Sigmoid colon (tissue), 6 donors: ENCODE measurements at regions not wholly inside any gene's neighbourhood (a gene's known extent, or its start where the extent isn't known, plus 50 kb on each side); places are given as distances from the start of the nearest gene placed in this dataset.

Experiments
- DNase-seq: peaks from one replicate; pipeline ENCODE4 v3.0.0-alpha.2; 2019
- H3K27ac ChIP-seq, 4 donors: fragments of 200-600 bp; sonication (generic); one replicate each; pipeline ENCODE4 v1.5.1; 2016 to 2019; ENCODE audit warnings: mild to moderate bottlenecking in 1 of 4
- H3K27me3 ChIP-seq, 3 donors: fragments of 200-600 bp; sonication (generic); one replicate each; pipeline ENCODE4 v1.5.1; 2019; ENCODE audit warnings: mild to moderate bottlenecking in 1 of 3
- H3K36me3 ChIP-seq, 4 donors: fragments of 200-600 bp; sonication (generic); one replicate each; pipeline ENCODE4 v1.5.1; 2016 to 2019
- H3K4me1 ChIP-seq, 4 donors: fragments of 200-600 bp; sonication (generic); one replicate each; pipeline ENCODE4 v1.5.1; 2017 to 2019
- H3K4me3 ChIP-seq, 4 donors: fragments of 200-600 bp; sonication (generic); one replicate each; pipeline ENCODE4 v1.5.1; 2017 to 2019; ENCODE audit warnings: mild to moderate bottlenecking in 2 of 4, moderate library complexity in 1 of 4
- H3K9me3 ChIP-seq, 4 donors: fragments of 200-600 bp in 3 of 4; sonication (generic) in 3 of 4; one replicate each; pipeline versions ENCODE4 v1.5.1 to v1.6.1; 2013 to 2019
- EP300 ChIP-seq, 4 donors: sonication (generic); formaldehyde crosslinking; IDR thresholded peaks; one replicate each; pipeline ENCODE4 v1.6.1; 2017; ENCODE audit warnings: antibody characterized with exemption in 4 of 4
- POLR2A ChIP-seq, 2 donors: fragments of 450-650 bp; IDR thresholded peaks; one replicate each; pipeline ENCODE4 v1.6.1; 2016; ENCODE audit warnings: antibody characterized with exemption in 2 of 2, mild to moderate bottlenecking in 2 of 2, moderate library complexity in 2 of 2
- POLR2AphosphoS5 ChIP-seq, 4 donors: sonication (generic); formaldehyde crosslinking; IDR thresholded peaks; one replicate each; pipeline ENCODE4 v1.6.1; 2017; ENCODE audit warnings: antibody characterized with exemption in 4 of 4
- WGBS, 2 donors: extraction: QIAGEN DNeasy Blood & Tissue Kit; methylation state at CpG; one replicate each; pipeline ENCODE4 v1.1.7; 2013; 5-methylcytosine and 5-hydroxymethylcytosine counted together
- intact Hi-C: fragments of 100-400 bp; cut with DNase I; formaldehyde crosslinking; loops from one replicate; pipeline ENCODE4 v1.15.1; 2023
- TF ChIP-seq, protein P1 (sequence below), 4 experiments: fragments of 450-650 bp in 3 of 4; fragments of 200-600 bp in 1 of 4; IDR thresholded peaks; one replicate each; pipeline ENCODE4 v1.5.1; 2016 to 2019; ENCODE audit warnings: antibody characterized with exemption in 4 of 4, mild to moderate bottlenecking in 3 of 4, moderate library complexity in 2 of 4
- donor health status: healthy with polysubstance abuse.
- donor health status: healthy.

DNA sequence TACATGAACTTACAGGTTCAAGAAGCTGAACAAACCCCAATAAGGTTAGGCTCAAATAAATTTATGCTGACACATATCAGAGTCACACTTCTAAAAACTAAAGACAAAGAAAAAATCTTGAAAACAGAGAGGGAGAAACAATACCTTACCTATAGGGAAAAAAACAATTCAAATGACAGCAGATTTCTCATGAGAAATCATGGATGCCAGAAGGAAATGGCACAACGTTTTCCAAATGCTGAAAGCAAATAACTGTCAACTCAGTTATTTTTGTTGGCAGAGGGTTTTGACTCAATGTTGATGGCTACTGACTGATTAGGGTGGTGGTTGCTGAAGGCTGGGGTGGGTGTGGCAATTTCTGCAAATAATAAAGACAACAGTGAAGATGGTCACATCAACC, 239.4 kb downstream of the ARHGAP12 start:
- intact Hi-C loops = loop anchor here (5.0 kb wide), 1 partner anchor 118 kb away; no protein-coding TSS in a partner anchor
- no peaks in the 10 kb centered on the region for H3K27me3 ChIP-seq
- WGBS, 2 donors = 42 to 74% methylated on average over 1 of the region's 1 CpG
- H3K9me3 ChIP-seq = peaks cover 0 to 10% (median 3%) of the 10 kb centered on the region in 4 donors
- no peaks in the 10 kb centered on the region for H3K36me3 ChIP-seq
- peaks cover 0 to 7% (median 6%) of the 10 kb centered on the region in 4 donors for H3K4me1 ChIP-seq
- H3K4me3 ChIP-seq = no peak overlapping the region
- H3K27ac ChIP-seq = no peak overlapping the region
- DNase-seq = no peak
- no peak for TF ChIP-seq POLR2AphosphoS5 (IDR thresholded peaks at IDR 0.05)
- TF ChIP-seq EP300 (IDR thresholded peaks at IDR 0.05) = no peak
- TF ChIP-seq POLR2A (IDR thresholded peaks at IDR 0.05) = no peak
- TF ChIP-seq, protein P1, sequence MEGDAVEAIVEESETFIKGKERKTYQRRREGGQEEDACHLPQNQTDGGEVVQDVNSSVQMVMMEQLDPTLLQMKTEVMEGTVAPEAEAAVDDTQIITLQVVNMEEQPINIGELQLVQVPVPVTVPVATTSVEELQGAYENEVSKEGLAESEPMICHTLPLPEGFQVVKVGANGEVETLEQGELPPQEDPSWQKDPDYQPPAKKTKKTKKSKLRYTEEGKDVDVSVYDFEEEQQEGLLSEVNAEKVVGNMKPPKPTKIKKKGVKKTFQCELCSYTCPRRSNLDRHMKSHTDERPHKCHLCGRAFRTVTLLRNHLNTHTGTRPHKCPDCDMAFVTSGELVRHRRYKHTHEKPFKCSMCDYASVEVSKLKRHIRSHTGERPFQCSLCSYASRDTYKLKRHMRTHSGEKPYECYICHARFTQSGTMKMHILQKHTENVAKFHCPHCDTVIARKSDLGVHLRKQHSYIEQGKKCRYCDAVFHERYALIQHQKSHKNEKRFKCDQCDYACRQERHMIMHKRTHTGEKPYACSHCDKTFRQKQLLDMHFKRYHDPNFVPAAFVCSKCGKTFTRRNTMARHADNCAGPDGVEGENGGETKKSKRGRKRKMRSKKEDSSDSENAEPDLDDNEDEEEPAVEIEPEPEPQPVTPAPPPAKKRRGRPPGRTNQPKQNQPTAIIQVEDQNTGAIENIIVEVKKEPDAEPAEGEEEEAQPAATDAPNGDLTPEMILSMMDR (IDR thresholded peaks at IDR 0.05) = no peak

- no peak for DNase-seq
- TF ChIP-seq, protein P1 (IDR thresholded peaks at IDR 0.05) = no peak
- TF ChIP-seq POLR2A (IDR thresholded peaks at IDR 0.05) = no peak
- TF ChIP-seq POLR2AphosphoS5 (IDR thresholded peaks at IDR 0.05) = no peak
- TF ChIP-seq EP300 (IDR thresholded peaks at IDR 0.05) = no peak
- H3K9me3 ChIP-seq = peaks cover 0 to 20% (median 4%) of the 10 kb centered on the region in 4 donors
- WGBS, 2 donors = 75 to 86% methylated on average over 3 of the region's 3 CpGs
- H3K4me3 ChIP-seq = no peak overlapping the region
- no peak overlapping the region for H3K27ac ChIP-seq
- no peaks in the 10 kb centered on the region for H3K27me3 ChIP-seq
- no peaks in the 10 kb centered on the region for H3K4me1 ChIP-seq
- intact Hi-C loops = loop anchor here (5.0 kb wide), 1 partner anchor 119 kb away; no protein-coding TSS in a partner anchor
- H3K36me3 ChIP-seq = no peaks in the 10 kb centered on the region
These were observed 240.8 kb downstream of the ARHGAP12 start for GRCh38 chr10:31687663-31688482.

GRCh38 chr10:31686599-31686998, 242.0 kb downstream of the ARHGAP12 start:
- DNase-seq = no peak
- H3K36me3 ChIP-seq = no peaks in the 10 kb centered on the region
- peaks cover 0 to 23% (median 10%) of the 10 kb centered on the region in 4 donors for H3K9me3 ChIP-seq
- no peaks in the 10 kb centered on the region for H3K27me3 ChIP-seq
- TF ChIP-seq POLR2AphosphoS5 (IDR thresholded peaks at IDR 0.05) = no peak
- no peak for TF ChIP-seq EP300 (IDR thresholded peaks at IDR 0.05)
- H3K4me3 ChIP-seq = no peak overlapping the region
- intact Hi-C loops = loop anchor here (5.0 kb wide), 1 partner anchor 121 kb away; no protein-coding TSS in a partner anchor
- H3K4me1 ChIP-seq = no peaks in the 10 kb centered on the region
- no peak overlapping the region for H3K27ac ChIP-seq

DNA sequence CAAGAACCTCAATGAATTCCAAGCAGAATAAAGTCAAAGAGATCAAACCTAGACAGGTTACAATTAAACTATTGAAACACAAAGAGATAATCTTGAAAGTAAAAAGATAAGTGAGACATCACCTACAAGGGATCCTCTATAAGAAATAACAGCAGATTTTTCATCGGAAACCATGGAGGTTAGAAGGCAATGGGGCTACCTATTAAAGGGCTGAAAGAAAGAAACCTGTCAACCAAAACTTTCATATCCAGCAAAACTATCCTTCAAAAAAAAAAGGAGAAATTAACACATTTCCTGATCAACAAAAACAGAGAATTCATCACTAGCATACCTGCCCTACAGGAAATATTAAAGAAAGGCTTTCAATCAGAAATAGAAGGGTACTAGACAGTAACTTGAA, 244.9 kb downstream of the ARHGAP12 start:
- Histone ChIP-seq H3K27me3 (no peaks in the 10 kb centered on the region), H3K4me1 (peaks cover 0 to 3% (median 2%) of the 10 kb centered on the region in 4 donors), H3K36me3 (no peaks in the 10 kb centered on the region), H3K9me3 (peaks cover 0 to 17% (median 10%) of the 10 kb centered on the region in 4 donors), H3K4me3 (no peak overlapping the region), H3K27ac (no peak overlapping the region)
- intact Hi-C loops = no loop called here
- no peak for DNase-seq
- TF ChIP-seq POLR2AphosphoS5 (IDR thresholded peaks at IDR 0.05) = no peak
- no peak for TF ChIP-seq EP300 (IDR thresholded peaks at IDR 0.05)
- TF ChIP-seq POLR2A (IDR thresholded peaks at IDR 0.05) = no peak
- TF ChIP-seq, protein P1 (IDR thresholded peaks at IDR 0.05) = no peak
- 89 to 96% methylated on average over 1 of the region's 1 CpG for WGBS, 2 donors

DNA sequence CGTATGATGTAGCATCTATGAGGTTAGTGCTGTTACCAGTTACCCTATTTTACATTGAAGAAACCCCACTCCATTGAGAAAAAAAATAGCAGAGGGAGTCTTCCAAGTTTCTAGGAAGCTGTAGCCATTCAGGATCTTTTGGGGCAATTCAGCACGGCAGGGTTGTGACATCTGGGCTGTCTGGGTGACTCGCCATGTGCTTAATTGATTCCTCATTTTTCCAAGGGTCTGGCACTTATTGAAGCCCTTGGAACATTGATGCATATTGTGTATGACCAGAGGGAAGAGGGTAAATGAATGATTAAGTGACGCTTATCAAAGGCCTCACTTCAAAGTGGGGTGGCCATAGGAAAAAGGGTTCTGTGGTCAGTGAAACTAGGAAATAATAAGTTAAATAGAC, 248.7 kb downstream of the ARHGAP12 start:
- Histone ChIP-seq H3K27ac (no peak overlapping the region), H3K4me1 (peaks cover 0 to 16% (median 13%) of the 10 kb centered on the region in 4 donors), H3K9me3 (peaks cover 0 to 22% (median 13%) of the 10 kb centered on the region in 4 donors), H3K4me3 (no peak overlapping the region), H3K27me3 (no peaks in the 10 kb centered on the region), H3K36me3 (no peaks in the 10 kb centered on the region)
- TF ChIP-seq POLR2A (IDR thresholded peaks at IDR 0.05) = no peak
- TF ChIP-seq POLR2AphosphoS5 (IDR thresholded peaks at IDR 0.05) = no peak
- no peak for TF ChIP-seq EP300 (IDR thresholded peaks at IDR 0.05)
- TF ChIP-seq, protein P1 (IDR thresholded peaks at IDR 0.05) = no peak
- DNase-seq = no peak
- intact Hi-C loops = no loop called here
- WGBS, 2 donors = 87 to 93% methylated on average over 4 of the region's 4 CpGs
